ENCODE measurements at regions not wholly inside any gene's neighbourhood (a gene's known extent, or its start where the extent isn't known, plus 50 kb on each side); places are given as distances from the start of the nearest gene placed in this dataset.
"Not testable (repeated sequence)": the region's sequence is repeated elsewhere in the genome, so short reads cannot be mapped to it uniquely, and the experiment has no call there.

DNA sequence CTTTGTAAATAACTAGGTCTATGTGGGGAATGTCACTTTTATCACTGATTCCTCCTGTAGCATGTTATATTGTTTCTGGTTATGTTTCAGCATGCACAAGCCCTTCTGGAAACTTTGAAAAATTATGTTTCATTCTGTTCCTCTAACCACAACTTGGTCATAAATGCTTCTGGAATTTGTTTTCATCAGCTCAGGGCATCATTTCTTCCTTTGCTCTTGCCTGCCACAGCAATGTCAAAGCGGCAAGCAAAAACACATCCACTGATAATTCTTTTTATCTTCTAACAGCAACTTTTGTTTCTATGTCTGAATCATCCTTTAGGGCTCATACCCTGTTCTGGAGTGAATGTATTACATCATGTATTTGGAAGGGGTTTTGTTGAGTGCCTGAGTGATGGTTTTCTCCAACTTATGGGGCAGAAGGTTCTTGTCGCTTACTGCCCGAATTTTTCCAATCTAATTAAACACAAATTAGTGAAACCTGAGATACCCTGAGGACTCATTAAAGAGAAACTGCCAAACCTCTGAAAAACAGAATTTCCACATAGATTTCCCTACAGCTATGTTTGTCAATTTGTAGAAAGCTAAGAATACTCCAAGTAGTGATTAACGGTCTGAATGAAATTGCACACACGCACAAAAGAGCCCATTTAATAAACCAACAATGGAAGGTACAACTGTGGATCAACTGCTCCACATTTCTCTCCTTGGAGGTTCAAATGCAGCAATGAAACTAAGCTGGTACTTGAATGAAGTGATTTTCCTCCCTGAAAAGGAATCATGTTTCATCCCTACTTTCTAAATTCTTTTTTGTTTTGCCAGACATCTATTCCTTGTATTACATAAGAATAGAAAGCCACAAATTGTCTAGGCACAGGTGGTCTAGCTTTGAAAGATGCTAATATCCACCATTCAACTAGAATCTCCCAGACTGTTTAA is 173.5 kb upstream of the KRR1 start:
- Histone ChIP-seq H3K27ac (peak overlapping the region; percentile 96), H3K4me3 (ENCODE audit: low read depth, low read length) (no peak overlapping the region), H3K36me3 (replicated peaks) (no peaks in the 10 kb centered on the region), H3K27me3 (replicated peaks) (no peaks in the 10 kb centered on the region)
- DNase-seq, result peak; percentile 90
- TF ChIP-seq, protein P1, sequence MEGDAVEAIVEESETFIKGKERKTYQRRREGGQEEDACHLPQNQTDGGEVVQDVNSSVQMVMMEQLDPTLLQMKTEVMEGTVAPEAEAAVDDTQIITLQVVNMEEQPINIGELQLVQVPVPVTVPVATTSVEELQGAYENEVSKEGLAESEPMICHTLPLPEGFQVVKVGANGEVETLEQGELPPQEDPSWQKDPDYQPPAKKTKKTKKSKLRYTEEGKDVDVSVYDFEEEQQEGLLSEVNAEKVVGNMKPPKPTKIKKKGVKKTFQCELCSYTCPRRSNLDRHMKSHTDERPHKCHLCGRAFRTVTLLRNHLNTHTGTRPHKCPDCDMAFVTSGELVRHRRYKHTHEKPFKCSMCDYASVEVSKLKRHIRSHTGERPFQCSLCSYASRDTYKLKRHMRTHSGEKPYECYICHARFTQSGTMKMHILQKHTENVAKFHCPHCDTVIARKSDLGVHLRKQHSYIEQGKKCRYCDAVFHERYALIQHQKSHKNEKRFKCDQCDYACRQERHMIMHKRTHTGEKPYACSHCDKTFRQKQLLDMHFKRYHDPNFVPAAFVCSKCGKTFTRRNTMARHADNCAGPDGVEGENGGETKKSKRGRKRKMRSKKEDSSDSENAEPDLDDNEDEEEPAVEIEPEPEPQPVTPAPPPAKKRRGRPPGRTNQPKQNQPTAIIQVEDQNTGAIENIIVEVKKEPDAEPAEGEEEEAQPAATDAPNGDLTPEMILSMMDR (IDR thresholded peaks at IDR 0.05; ENCODE audit: low read depth, low read length, missing control alignments), result no peak
- in situ Hi-C loops (cut with HindIII; ENCODE audit: low pct_ligation_motif_present, low sequenced_read_pairs), result no loop called here

DNA sequence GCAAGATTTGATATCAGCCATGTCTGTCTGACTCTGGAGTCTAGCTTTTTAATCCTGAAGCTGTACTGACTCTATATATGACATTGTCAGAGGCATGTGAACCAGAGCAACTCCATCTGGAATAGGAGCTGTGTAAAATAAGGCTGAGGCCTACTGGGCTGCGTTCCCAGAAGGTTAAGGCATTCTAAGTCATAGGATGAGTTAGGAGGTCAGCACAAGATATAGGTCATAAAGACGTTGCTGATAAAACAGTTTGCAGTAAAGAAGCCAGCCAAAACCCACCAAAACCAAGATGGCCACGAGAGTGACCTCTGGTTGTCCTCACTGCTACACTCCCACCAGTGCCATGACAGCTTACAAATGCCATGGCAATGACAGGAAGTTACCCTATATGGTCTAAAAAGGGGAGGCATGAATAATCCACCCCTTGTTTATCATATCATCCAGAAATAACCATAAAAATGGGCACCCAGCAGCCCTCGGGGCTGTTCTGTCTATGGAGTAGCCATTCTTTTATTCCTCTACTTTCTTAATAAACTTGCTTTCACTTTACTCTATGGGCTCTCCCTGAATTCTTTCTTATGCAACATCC is 172.7 kb upstream of the KRR1 start:
- H3K4me3 ChIP-seq (ENCODE audit: low read depth, low read length); H3K27me3 ChIP-seq (replicated peaks); in situ Hi-C loops (cut with HindIII; ENCODE audit: low pct_ligation_motif_present, low sequenced_read_pairs); H3K36me3 ChIP-seq (replicated peaks): not testable (repeated sequence)
- peak; percentile 53 for DNase-seq
- H3K27ac ChIP-seq, result peak overlapping the region; percentile 96

DNA sequence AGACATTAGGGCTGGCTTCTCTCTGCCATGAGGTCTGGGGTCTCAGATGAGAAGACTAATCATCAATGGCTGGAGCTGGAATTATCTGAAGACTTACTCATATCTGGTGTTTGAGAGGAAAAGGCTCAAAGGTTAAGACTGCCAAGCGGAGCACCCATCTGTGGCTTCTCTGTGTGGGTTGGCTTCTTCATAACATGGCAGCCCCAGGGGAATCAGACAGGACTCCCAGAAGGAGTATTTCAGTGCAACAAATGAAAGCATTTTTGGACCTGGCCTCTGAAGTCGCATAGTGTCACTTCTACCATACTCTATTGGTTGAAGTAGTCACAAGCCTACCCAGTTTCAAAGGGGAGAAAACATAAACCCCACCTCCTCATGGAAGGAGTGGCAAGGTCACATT is 171.8 kb upstream of the KRR1 start:
- DNase-seq, result no peak
- Histone ChIP-seq H3K27ac (peak overlapping the region; percentile 96), H3K4me3 (ENCODE audit: low read depth, low read length) (no peak overlapping the region), H3K36me3 (replicated peaks) (no peaks in the 10 kb centered on the region), H3K27me3 (replicated peaks) (no peaks in the 10 kb centered on the region)
- TF ChIP-seq, protein P1 (IDR thresholded peaks at IDR 0.05; ENCODE audit: low read depth, low read length, missing control alignments), result no peak
- in situ Hi-C loops (cut with HindIII; ENCODE audit: low pct_ligation_motif_present, low sequenced_read_pairs), result no loop called here

DNA sequence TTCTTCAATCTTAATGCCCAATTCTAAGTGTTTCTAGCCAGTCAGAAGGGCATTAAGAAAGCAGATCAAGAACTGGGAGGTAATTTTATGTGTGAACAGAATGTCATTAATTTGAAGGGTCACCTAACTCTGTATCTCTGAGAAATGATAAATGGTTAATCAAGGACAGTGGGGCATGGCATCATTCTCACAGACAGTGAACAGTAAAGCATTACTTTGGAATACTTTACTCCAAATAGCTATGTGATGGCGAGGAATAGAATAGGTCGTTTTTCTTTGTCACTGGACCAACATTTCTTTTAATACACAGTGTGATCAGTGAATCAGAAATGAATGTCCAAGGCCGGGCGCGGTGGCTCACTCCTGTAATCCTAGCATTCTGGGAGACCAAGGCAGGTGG is 166.1 kb upstream of the KRR1 start:
- Histone ChIP-seq H3K27ac (no peak overlapping the region), H3K36me3 (replicated peaks) (no peaks in the 10 kb centered on the region), H3K27me3 (replicated peaks) (no peaks in the 10 kb centered on the region), H3K4me3 (ENCODE audit: low read depth, low read length) (no peak overlapping the region)
- TF ChIP-seq, protein P1 (IDR thresholded peaks at IDR 0.05; ENCODE audit: low read depth, low read length, missing control alignments), result no peak
- in situ Hi-C loops (cut with HindIII; ENCODE audit: low pct_ligation_motif_present, low sequenced_read_pairs), result no loop called here
- DNase-seq, result no peak

DNA sequence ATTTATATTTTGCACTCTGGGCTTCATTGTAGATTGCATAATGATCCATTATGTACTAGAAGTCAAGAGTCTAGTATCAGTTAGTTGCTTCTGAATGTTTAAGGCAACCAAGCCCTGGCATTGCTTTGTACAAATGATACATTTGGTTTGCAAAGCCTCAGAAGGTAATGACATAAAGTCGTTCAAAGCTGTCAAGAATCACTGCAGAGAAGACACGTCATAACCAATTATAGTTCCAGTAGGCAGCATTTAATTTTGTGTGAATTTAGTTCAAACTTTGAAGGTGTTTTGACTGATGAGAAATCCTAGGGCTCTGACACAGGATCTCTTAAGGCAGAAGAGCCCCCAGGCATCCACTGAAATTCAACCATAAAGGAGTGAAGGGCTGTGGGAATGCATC is 163.0 kb upstream of the KRR1 start:
- in situ Hi-C loops (cut with HindIII; ENCODE audit: low pct_ligation_motif_present, low sequenced_read_pairs), result no loop called here
- no peaks in the 10 kb centered on the region for H3K36me3 ChIP-seq (replicated peaks)
- H3K4me3 ChIP-seq (ENCODE audit: low read depth, low read length), result no peak overlapping the region
- H3K27ac ChIP-seq, result no peak overlapping the region
- TF ChIP-seq, protein P1 (IDR thresholded peaks at IDR 0.05; ENCODE audit: low read depth, low read length, missing control alignments), result no peak
- no peak for DNase-seq
- H3K27me3 ChIP-seq (replicated peaks), result no peaks in the 10 kb centered on the region

DNA sequence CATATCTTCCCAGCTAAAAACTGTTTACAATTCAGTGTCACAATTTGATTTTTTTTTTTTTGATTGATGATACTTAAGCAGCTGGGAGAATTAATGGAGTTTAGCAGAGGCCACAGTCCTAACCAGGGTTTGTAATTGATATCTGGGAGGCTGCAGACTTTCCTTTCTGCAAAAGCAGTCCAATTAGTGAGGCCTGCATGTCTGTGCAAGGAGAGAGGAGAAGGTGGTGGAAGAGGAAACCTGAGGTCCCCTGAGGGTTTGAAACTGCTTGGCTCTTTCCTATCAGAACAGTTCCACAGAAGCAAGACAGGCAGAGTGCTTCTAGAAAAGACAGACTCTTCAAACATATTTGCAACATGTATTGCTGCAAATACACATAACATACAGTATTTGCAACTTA is 160.8 kb upstream of the KRR1 start:
- Histone ChIP-seq H3K4me3 (ENCODE audit: low read depth, low read length) (no peak overlapping the region), H3K36me3 (replicated peaks) (no peaks in the 10 kb centered on the region), H3K27me3 (replicated peaks) (no peaks in the 10 kb centered on the region), H3K27ac (no peak overlapping the region)
- no peak for DNase-seq
- in situ Hi-C loops (cut with HindIII; ENCODE audit: low pct_ligation_motif_present, low sequenced_read_pairs), result no loop called here
- TF ChIP-seq, protein P1 (IDR thresholded peaks at IDR 0.05; ENCODE audit: low read depth, low read length, missing control alignments), result no peak
